HCT116 (cell line): ENCODE measurements at regions not wholly inside any gene's neighbourhood (a gene's known extent, or its start where the extent isn't known, plus 50 kb on each side); places are given as distances from the start of the nearest gene placed in this dataset.
A peak's percentile ranks its signal among the peaks of the same experiment; 100 is the strongest.

Experiments
- ATAC-seq: fragments of 200-7000 bp; cut with Tn5 transposase; 2 replicates; pipeline ENCODE4 v1.9.1; 2020; ENCODE audit warnings: mild to moderate bottlenecking, moderate library complexity
- BruUV-seq: library from RNA; stranded (reverse); fragments of 400-500 nt; replicated peaks from 2 replicates; lab custom pipeline; 2021; lab: Mats Ljungman, UMichigan
- CTCF ChIA-PET: fragments of 300-600 bp; sonication (Branson Sonifier 250); formaldehyde crosslinking; loops from one replicate; lab custom pipeline; 2021; ENCODE audit warnings: antibody characterized with exemption; lab: Charles Lee
- POLR2A ChIA-PET: fragments of 300-600, 350-600 bp; sonication (Branson Sonifier 250); formaldehyde crosslinking; loops from one replicate; lab custom pipeline; 2021; ENCODE audit warnings: antibody characterized with exemption; lab: Charles Lee
- RAD21 ChIA-PET, 2 experiments: fragments of 300-600 bp; sonication (Branson Sonifier 250); formaldehyde crosslinking; loops; one replicate each; lab custom pipeline; 2023; ENCODE audit warnings: low total read pairs in 2 of 2; ENCODE audit not compliant: uncharacterized antibody in 2 of 2, unreplicated experiment in 2 of 2, low non-redundant PET in 1 of 2; lab: Charles Lee
- DNase-seq: peaks from one replicate; pipeline ENCODE4 v3.0.0-alpha.2; 2010; ENCODE audit warnings: low read depth, low spot score
- H2AFZ ChIP-seq: fragments of 200-600 bp; shearing (Covaris generic), sonication (generic); 2 replicates; pipeline ENCODE4 v1.6.1; 2017; ENCODE audit warnings: low read depth, mixed run types, mixed read lengths, antibody characterized with exemption, low read length; ENCODE audit not compliant: poor library complexity, severe bottlenecking
- H3K27ac ChIP-seq: 2 replicates; pipeline ENCODE4 v1.5.1; 2012; ENCODE audit warnings: low read depth, low read length
- H3K27me3 ChIP-seq: fragments of 200-600 bp; sonication (generic); 2 replicates; pipeline ENCODE4 v1.6.1; 2016; ENCODE audit warnings: mixed run types, low read length, mixed read lengths; ENCODE audit not compliant: insufficient read depth
- H3K36me3 ChIP-seq, 2 experiments: fragments of 200-500 bp in 1 of 2; fragments of 200-600 bp in 1 of 2; sonication (Bioruptor generic) in 1 of 2; sonication (generic) in 1 of 2; 2 replicates each; pipeline versions ENCODE4 v1.5.1 to v1.6.1; 2014 to 2016; ENCODE audit warnings: low read length in 2 of 2, inconsistent platforms in 1 of 2, mixed read lengths in 1 of 2, mixed run types in 1 of 2; ENCODE audit not compliant: insufficient read depth in 2 of 2, control insufficient read depth in 1 of 2
- H3K4me1 ChIP-seq, 2 experiments: fragments of 200-600 bp in 1 of 2; sonication (generic) in 1 of 2; 2 replicates each; pipeline versions ENCODE4 v1.5.1 to v1.6.1; 2012 to 2017; ENCODE audit warnings: low read length in 2 of 2, inconsistent platforms in 1 of 2, mild to moderate bottlenecking in 1 of 2, mixed read lengths in 1 of 2, mixed run types in 1 of 2, moderate library complexity in 1 of 2; ENCODE audit not compliant: insufficient read depth in 2 of 2, control insufficient read depth in 1 of 2
- H3K4me2 ChIP-seq: fragments of 200-600 bp; sonication (generic); 2 replicates; pipeline ENCODE4 v1.6.1; 2017; ENCODE audit warnings: mixed run types, low read length, mixed read lengths
- H3K4me3 ChIP-seq, 2 experiments: fragments of 200-600 bp in 1 of 2; sonication (generic) in 1 of 2; replicated peaks in 1 of 2; 2 replicates each; pipeline ENCODE4 v1.5.1; 2011 to 2016; ENCODE audit warnings: low read length in 2 of 2, control low read depth in 1 of 2, low read depth in 1 of 2, mild to moderate bottlenecking in 1 of 2, mixed read lengths in 1 of 2, mixed run types in 1 of 2
- H3K79me2 ChIP-seq: fragments of 200-600 bp; sonication (generic); 2 replicates; pipeline ENCODE4 v1.6.1; 2017; ENCODE audit warnings: mild to moderate bottlenecking, mixed run types, low read length, moderate library complexity, mixed read lengths; ENCODE audit not compliant: insufficient read depth
- H3K9ac ChIP-seq: fragments of 200-600 bp; sonication (generic); 2 replicates; pipeline ENCODE4 v1.6.1; 2016; ENCODE audit warnings: low read length, mixed read lengths
- H3K9me2 ChIP-seq: fragments of 200-600 bp; sonication (generic), shearing (Covaris generic); 2 replicates; pipeline ENCODE4 v1.6.1; 2017; ENCODE audit warnings: mixed run types, mild to moderate bottlenecking, moderate library complexity; ENCODE audit not compliant: insufficient read depth
- H3K9me3 ChIP-seq, 2 experiments: fragments of 200-500 bp in 1 of 2; fragments of 200-600 bp in 1 of 2; sonication (Bioruptor generic) in 1 of 2; sonication (generic) in 1 of 2; 2 replicates each; pipeline ENCODE4 v1.6.1; 2014 to 2017; ENCODE audit warnings: low read length in 2 of 2, mixed read lengths in 2 of 2, inconsistent platforms in 1 of 2, low read depth in 1 of 2, mild to moderate bottlenecking in 1 of 2, mixed run types in 1 of 2, moderate library complexity in 1 of 2; ENCODE audit not compliant: control insufficient read depth in 1 of 2, insufficient read depth in 1 of 2
- H4K20me1 ChIP-seq: fragments of 200-600 bp; sonication (generic), shearing (Covaris generic); 2 replicates; pipeline ENCODE4 v1.6.1; 2017; ENCODE audit warnings: mixed run types, mild to moderate bottlenecking, moderate library complexity; ENCODE audit not compliant: insufficient read depth
- ATF3 ChIP-seq: IDR thresholded peaks from 2 replicates; pipeline ENCODE4 v1.6.1; 2012
- CBX3 ChIP-seq: IDR thresholded peaks from 2 replicates; pipeline ENCODE4 v1.6.1; 2012; ENCODE audit warnings: low read depth
- CEBPB ChIP-seq: IDR thresholded peaks from 2 replicates; pipeline ENCODE4 v1.6.1; 2012; ENCODE audit warnings: low read depth
- EGR1 ChIP-seq: IDR thresholded peaks from 2 replicates; pipeline ENCODE4 v1.6.1; 2012; ENCODE audit warnings: low read depth
- ELF1 ChIP-seq: IDR thresholded peaks from 2 replicates; pipeline ENCODE4 v1.6.1; 2012; ENCODE audit warnings: low read depth, borderline replicate concordance
- FOSL1 ChIP-seq: IDR thresholded peaks from 2 replicates; pipeline ENCODE4 v1.6.1; 2012; ENCODE audit warnings: low read depth
- MAX ChIP-seq: IDR thresholded peaks from 2 replicates; pipeline ENCODE4 v1.6.1; 2012
- POLR2A ChIP-seq: IDR thresholded peaks from 2 replicates; pipeline ENCODE4 v1.7.0; 2011; ENCODE audit warnings: borderline replicate concordance; ENCODE audit not compliant: insufficient read depth, insufficient read length; ENCODE audit errors: extremely low read depth
- POLR2AphosphoS5 ChIP-seq: IDR thresholded peaks from 2 replicates; pipeline ENCODE4 v1.6.1; 2011; ENCODE audit warnings: mild to moderate bottlenecking, low read depth, low read length, moderate library complexity
- RAD21 ChIP-seq: IDR thresholded peaks from 2 replicates; pipeline ENCODE4 v1.6.1; 2012; ENCODE audit warnings: low read depth, mild to moderate bottlenecking
- REST ChIP-seq: IDR thresholded peaks from 2 replicates; pipeline ENCODE4 v1.6.1; 2012; ENCODE audit warnings: low read depth
- SRF ChIP-seq: IDR thresholded peaks from 2 replicates; pipeline ENCODE4 v1.6.1; 2012; ENCODE audit warnings: low read depth
- TCF7L2 ChIP-seq: IDR thresholded peaks from 2 replicates; pipeline ENCODE4 v1.7.0; 2011; ENCODE audit warnings: borderline replicate concordance, inconsistent platforms; ENCODE audit not compliant: insufficient read depth, insufficient read length; ENCODE audit errors: extremely low read depth
- YY1 ChIP-seq: IDR thresholded peaks from 2 replicates; pipeline ENCODE4 v1.6.1; 2011; ENCODE audit warnings: low read length, low read depth, moderate library complexity, mild to moderate bottlenecking; ENCODE audit not compliant: insufficient replicate concordance; ENCODE audit errors: extremely low read depth
- ZFX ChIP-seq: fragments of 450-650 bp; IDR thresholded peaks from 2 replicates; pipeline ENCODE4 v1.6.1; 2017
- ZNF274 ChIP-seq: fragments of 200-500 bp; sonication (Bioruptor generic); IDR thresholded peaks from 2 replicates; pipeline ENCODE4 v1.6.1; 2014; ENCODE audit warnings: mild to moderate bottlenecking, low read depth, low read length, inconsistent platforms
- intact Hi-C: fragments of 100-400 bp; cut with micrococcal nuclease; formaldehyde crosslinking; loops from 2 replicates; pipeline ENCODE4 v1.10.0; 2022

- TF ChIP-seq YY1 (no peak), FOSL1 (no peak)
- Histone ChIP-seq H3K27ac (no peak overlapping the region), H2AFZ (no peak overlapping the region), H3K9me3 (no peaks in the 10 kb centered on the region), H3K36me3 (no peaks in the 10 kb centered on the region), H3K27me3 (no peaks in the 10 kb centered on the region), H3K9ac (no peak overlapping the region), H3K4me1 (no peaks in the 10 kb centered on the region), H3K4me3 (no peak overlapping the region), H4K20me1 (no peaks in the 10 kb centered on the region), H3K4me2 (no peak overlapping the region), H3K79me2 (no peaks in the 10 kb centered on the region), H3K9me2 (no peaks in the 10 kb centered on the region)
- CTCF ChIA-PET, result no interaction called here
- RAD21 ChIA-PET, result no interaction called here
- POLR2A ChIA-PET, result no interaction called here
- no peak for DNase-seq
- no TSS peak for BruUV-seq
- intact Hi-C loops, result no loop called here
- ATAC-seq, result no peak
These were observed 183.5 kb downstream of the MSL3 start for GRCh38 chrX:11941571-11941970.

GRCh38 chrX:11944501-11944900, 186.5 kb downstream of the MSL3 start:
- ATAC-seq, result 0 out of 2 replicates have a peak, but pooled peaks have one; percentile 30
- CTCF ChIA-PET, result no interaction called here
- TF ChIP-seq YY1 (no peak), MAX (no peak), SRF (no peak), POLR2A (no peak), RAD21 (no peak), EGR1 (no peak), ELF1 (no peak), FOSL1 (no peak), ATF3 (no peak), POLR2AphosphoS5 (no peak), REST (no peak), ZNF274 (no peak), CBX3 (no peak), ZFX (no peak), TCF7L2 (no peak), CEBPB (no peak)

More at GRCh38 chrX:11944501-11944900, 186.5 kb downstream of the MSL3 start:
- no peaks in the 10 kb centered on the region for H3K9me2 ChIP-seq
- H4K20me1 ChIP-seq, result no peaks in the 10 kb centered on the region
- H3K9ac ChIP-seq, result no peak overlapping the region
- DNase-seq, result no peak
- H3K27me3 ChIP-seq, result no peaks in the 10 kb centered on the region
- ChIA-PET RAD21 (no interaction called here), POLR2A (no interaction called here)
- H3K36me3 ChIP-seq, result no peaks in the 10 kb centered on the region
- H3K27ac ChIP-seq, result no peak overlapping the region
- no peaks in the 10 kb centered on the region for H3K79me2 ChIP-seq
- no peaks in the 10 kb centered on the region for H3K4me1 ChIP-seq
- BruUV-seq, result no TSS peak
- intact Hi-C loops, result no loop called here
- no peak overlapping the region for H3K4me2 ChIP-seq
- no peaks in the 10 kb centered on the region for H3K9me3 ChIP-seq
- no peak overlapping the region for H2AFZ ChIP-seq
- H3K4me3 ChIP-seq, result no peak overlapping the region
